ENCODE measurements at regions not wholly inside any gene's neighbourhood (a gene's known extent, or its start where the extent isn't known, plus 50 kb on each side); places are given as distances from the start of the nearest gene placed in this dataset.

GRCh38 chr10:118918116-118918515 is 111.4 kb upstream of the NANOS1 start:
- TF ChIP-seq CTCF (IDR thresholded peaks at IDR 0.05) (no peak), POLR2A (IDR thresholded peaks at IDR 0.05) (no peak)
